ENCODE measurements at regions not wholly inside any gene's neighbourhood (a gene's known extent, or its start where the extent isn't known, plus 50 kb on each side); places are given as distances from the start of the nearest gene placed in this dataset.
A peak's percentile ranks its signal among the peaks of the same experiment; 100 is the strongest.

GRCh38 chr1:95935719-95936118 lies 701.7 kb downstream of the RWDD3 start:
- no peak for DNase-seq

GRCh38 chr1:95941121-95941798 lies 707.2 kb downstream of the RWDD3 start:
- DNase-seq: no peak

- DNase-seq: no peak
These were observed 714.0 kb downstream of the RWDD3 start for GRCh38 chr1:95948023-95948422.

- DNase-seq: no peak
These were observed 717.5 kb downstream of the RWDD3 start for GRCh38 chr1:95951371-95952102.

GRCh38 chr1:95953015-95953414 lies 719.0 kb downstream of the RWDD3 start:
- peak; percentile 21 for DNase-seq

GRCh38 chr1:95954585-95954984 lies 720.6 kb downstream of the RWDD3 start:
- no peak for DNase-seq

- DNase-seq: no peak
These were observed 722.2 kb downstream of the RWDD3 start for GRCh38 chr1:95956215-95956614.

GRCh38 chr1:95957748-95958147 lies 723.7 kb downstream of the RWDD3 start:
- no peak for DNase-seq

GRCh38 chr1:95966866-95967265 lies 732.9 kb downstream of the RWDD3 start:
- no peak for DNase-seq

GRCh38 chr1:95974586-95974985 lies 740.6 kb downstream of the RWDD3 start:
- DNase-seq: peak; percentile 57

- DNase-seq: no peak
These were observed 738.9 kb upstream of the PTBP2 start for GRCh38 chr1:95982711-95983110.

- no peak for DNase-seq
These were observed 737.8 kb upstream of the PTBP2 start for GRCh38 chr1:95983831-95984230.

GRCh38 chr1:95984798-95985374 lies 736.7 kb upstream of the PTBP2 start:
- DNase-seq: no peak

GRCh38 chr1:95990033-95990432 lies 731.6 kb upstream of the PTBP2 start:
- DNase-seq: no peak

- DNase-seq: no peak
These were observed 729.6 kb upstream of the PTBP2 start for GRCh38 chr1:95991787-95992520.

- DNase-seq: no peak
These were observed 726.9 kb upstream of the PTBP2 start for GRCh38 chr1:95994643-95995042.

GRCh38 chr1:96002201-96002600 lies 719.4 kb upstream of the PTBP2 start:
- DNase-seq: no peak

GRCh38 chr1:96002969-96003964 lies 718.3 kb upstream of the PTBP2 start:
- no peak for DNase-seq

- DNase-seq: no peak
These were observed 711.7 kb upstream of the PTBP2 start for GRCh38 chr1:96009831-96010434.

GRCh38 chr1:96011606-96012005 lies 710.0 kb upstream of the PTBP2 start:
- no peak for DNase-seq

GRCh38 chr1:96016219-96016618 lies 705.4 kb upstream of the PTBP2 start:
- no peak for DNase-seq

- DNase-seq: no peak
These were observed 701.2 kb upstream of the PTBP2 start for GRCh38 chr1:96020378-96020777.
